Motor neuron (in vitro differentiated cells): ENCODE measurements at regions not wholly inside any gene's neighbourhood (a gene's known extent, or its start where the extent isn't known, plus 50 kb on each side); places are given as distances from the start of the nearest gene placed in this dataset.

Experiments used
- ATAC-seq, 8 experiments: fragments of 200-7000 bp; cut with Tn5 transposase; replicated peaks in 6 of 8; 2 replicates each; pipeline ENCODE4 v1.8.0; 2021; ENCODE audit warnings: mild to moderate bottlenecking in 8 of 8, moderate library complexity in 8 of 8
- H3K27ac ChIP-seq, 2 donors: fragments of 250-450 bp; sonication (Bioruptor Pico); 2 replicates each; pipeline ENCODE4 v1.9.0; 2021; ENCODE audit warnings: antibody characterized with exemption in 2 of 2, mild to moderate bottlenecking in 2 of 2, moderate library complexity in 1 of 2
- H3K4me1 ChIP-seq, 2 donors: fragments of 250-450 bp; sonication (Bioruptor Pico); replicated peaks in 1 of 2; 2 replicates each; pipeline ENCODE4 v1.6.1; 2021; ENCODE audit warnings: antibody characterized with exemption in 2 of 2, mild to moderate bottlenecking in 2 of 2, moderate library complexity in 1 of 2
- H3K4me3 ChIP-seq, 5 donors: fragments of 250-450 bp; sonication (Bioruptor Pico); 2 replicates each; pipeline ENCODE4 v1.9.0; 2021; ENCODE audit warnings: antibody characterized with exemption in 5 of 5, mild to moderate bottlenecking in 5 of 5, moderate library complexity in 4 of 5
- WGBS, 10 experiments: fragments of 450-650 bp; shearing (Covaris generic); methylation state at CpG; one replicate each; pipeline ENCODE4 v1.0.0; 2022; 5-methylcytosine and 5-hydroxymethylcytosine counted together
- in situ Hi-C, 9 experiments: fragments of 400-800 bp; cut with MboI; loops; one replicate each; pipeline ENCODE4 v1.15.0; 2021; ENCODE audit warnings: low sequenced_read_pairs in 9 of 9, low pct_unique_long_range_greater_than_20kb in 2 of 9; ENCODE audit not compliant: unreplicated experiment in 9 of 9

DNA sequence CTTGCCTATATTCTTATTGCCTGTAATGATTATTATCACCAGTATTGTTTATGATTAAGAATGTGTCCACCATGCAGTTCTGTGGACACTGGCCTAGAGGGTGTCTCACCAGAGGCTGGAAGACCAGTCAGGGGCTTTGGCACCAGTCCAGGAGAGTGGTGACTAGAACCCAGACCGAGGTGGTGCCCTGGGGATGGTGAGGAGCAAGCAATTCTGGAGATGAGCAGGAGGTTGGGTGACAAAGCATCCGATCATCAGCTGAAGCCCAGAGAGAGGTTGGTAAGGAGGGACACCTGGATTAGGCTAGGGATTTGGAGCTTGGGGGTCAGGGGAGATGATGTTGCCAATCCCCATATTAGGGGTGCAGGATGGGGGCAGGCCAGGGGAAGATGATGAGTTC, 124.4 kb downstream of the EMX2 start:
- Histone ChIP-seq H3K27ac (no peak overlapping the region), H3K4me3 (no peak overlapping the region), H3K4me1 (peaks cover 3% of the 10 kb centered on the region in 2 donors)
- ATAC-seq, result no peak
- in situ Hi-C loops, result no loop called here
- WGBS, 10 experiments, result 57 to 100% (median 72%) methylated on average over 1 to 2 of the region's 2 CpGs; no CpG with 5 or more reads in 4 of the 10 experiments

DNA sequence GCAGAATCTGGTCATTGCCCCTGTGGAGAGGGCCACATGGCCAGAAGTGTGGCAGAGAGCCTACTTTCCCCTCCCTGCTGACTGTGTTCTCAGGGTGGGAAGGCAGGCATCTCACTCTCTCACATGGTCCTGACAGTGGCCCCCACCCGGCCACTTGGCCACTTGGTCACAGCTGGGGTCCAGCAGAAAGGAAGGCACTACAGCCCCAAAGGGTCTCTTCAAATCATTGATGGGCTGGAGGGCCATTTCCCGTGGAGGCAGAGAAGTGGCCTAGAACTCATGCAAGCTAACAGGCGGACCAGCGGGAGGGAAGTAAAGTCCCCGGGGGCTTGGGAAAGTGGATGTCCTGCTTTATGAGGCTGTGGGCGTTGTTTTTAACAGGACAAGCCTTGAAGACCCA, 125.3 kb downstream of the EMX2 start:
- Histone ChIP-seq H3K4me3 (no peak overlapping the region), H3K27ac (no peak overlapping the region), H3K4me1 (peaks cover 3% of the 10 kb centered on the region in 2 donors)
- 83 to 100% (median 88%) methylated on average over 1 to 6 of the region's 6 CpGs; no CpG with 5 or more reads in 2 of the 10 experiments for WGBS, 10 experiments
- no peak for ATAC-seq
- in situ Hi-C loops, result no loop called here

DNA sequence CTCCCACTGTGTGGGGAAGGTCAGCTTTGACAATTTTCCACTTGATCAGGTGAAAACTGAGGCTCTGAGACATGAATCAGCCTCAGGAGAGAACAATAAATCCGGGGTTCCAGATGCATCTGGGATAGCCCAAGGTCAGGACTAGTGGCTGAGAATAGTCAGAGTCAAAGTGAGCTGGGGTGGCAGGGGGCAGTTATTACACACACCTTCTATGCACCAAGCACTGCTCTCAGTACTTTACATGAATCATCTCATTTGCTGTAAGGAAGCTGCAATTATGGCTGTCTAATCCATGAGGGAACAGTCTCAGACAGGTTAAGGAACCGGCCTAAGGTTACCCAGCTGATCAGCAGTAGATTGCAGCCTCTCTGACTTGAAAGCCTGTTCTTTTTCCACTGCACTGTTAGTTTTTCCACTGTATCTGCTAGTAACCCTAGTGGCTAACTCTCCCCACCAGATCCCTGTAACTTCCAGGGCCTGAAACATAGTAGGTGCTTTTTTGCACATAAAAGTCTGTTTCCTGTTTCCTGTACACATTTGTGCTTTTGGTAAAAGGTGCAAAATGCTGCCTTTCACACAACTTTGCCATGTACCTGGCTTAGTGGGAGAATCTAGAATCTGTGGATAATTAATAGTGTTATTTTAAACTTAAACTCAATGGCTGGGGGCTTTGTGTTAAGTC, 125.9 kb downstream of the EMX2 start:
- WGBS, 10 experiments, result 0 to 100% (median 87%) methylated on average over 1 to 2 of the region's 2 CpGs; no CpG with 5 or more reads in 4 of the 10 experiments
- Histone ChIP-seq H3K4me1 (peaks cover 3% of the 10 kb centered on the region in 2 donors), H3K4me3 (no peak overlapping the region), H3K27ac (no peak overlapping the region)
- peak in 3 of 8 experiments; percentile 44 to 74 (median 46) for ATAC-seq
- in situ Hi-C loops, result no loop called here

DNA sequence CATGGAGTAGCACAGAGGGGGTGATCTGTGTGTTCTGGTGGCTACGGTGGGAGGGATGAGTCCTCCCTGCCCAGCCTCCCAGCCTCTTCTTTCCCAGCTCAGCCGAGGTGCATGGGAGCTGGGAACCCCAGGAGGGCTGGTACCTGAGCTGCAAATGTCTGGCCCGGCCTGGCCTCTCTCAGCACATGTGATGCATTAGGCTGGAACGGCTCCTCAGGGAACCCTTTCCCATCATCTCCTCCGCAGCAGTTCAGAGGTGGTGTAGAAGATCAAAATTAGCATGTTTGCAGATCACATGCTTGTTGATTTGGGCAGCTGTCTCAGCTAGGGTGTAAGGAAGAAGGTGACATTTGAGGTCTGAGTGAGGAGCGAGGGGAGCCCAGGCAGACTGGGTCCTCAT, 126.6 kb downstream of the EMX2 start:
- Histone ChIP-seq H3K4me1 (peaks cover 0 to 4% of the 10 kb centered on the region in 2 donors), H3K27ac (no peak overlapping the region), H3K4me3 (no peak overlapping the region)
- WGBS, 10 experiments, result 65 to 100% (median 83%) methylated on average over 1 to 2 of the region's 6 CpGs; no CpG with 5 or more reads in 6 of the 10 experiments
- ATAC-seq, result peak in 3 of 8 experiments; percentile 49 to 79 (median 59)
- in situ Hi-C loops, result no loop called here

DNA sequence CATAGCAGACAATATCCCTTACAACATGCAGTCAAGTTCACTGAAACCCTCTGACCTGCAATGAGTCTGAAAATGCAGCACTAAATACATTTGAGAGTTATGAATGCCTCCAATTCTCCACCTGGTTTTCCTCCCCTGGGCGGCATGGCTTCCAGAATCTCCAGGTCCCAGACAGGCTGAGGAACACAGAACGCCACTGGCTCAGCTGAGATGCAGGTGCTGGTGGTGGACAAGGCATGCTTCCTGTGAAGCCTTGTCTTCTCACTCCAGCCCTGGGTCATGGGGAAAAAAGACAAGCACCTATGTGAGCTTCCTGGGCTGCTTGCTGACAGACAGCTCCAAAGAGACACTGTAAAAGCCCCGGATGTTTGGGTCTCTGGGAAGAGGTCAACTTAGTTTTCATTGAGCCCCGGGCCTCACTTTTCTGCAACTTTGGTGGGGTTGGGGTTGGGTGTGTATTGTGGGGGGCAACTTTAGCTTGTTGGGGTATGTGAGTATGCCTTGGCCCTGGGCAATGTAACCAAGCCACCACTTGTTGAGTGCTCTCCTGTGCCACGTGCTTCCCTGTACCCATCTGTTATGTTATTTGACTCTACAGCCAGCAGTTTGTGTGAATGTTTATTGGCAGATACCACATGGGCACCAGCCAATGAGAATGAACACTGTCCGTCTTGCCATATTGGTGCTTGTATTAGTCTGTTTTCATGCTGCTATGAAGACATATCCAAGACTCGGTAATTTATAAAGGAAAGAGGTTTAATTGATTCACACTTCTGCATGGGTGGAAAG, 127.8 kb downstream of the EMX2 start:
- Histone ChIP-seq H3K4me1 (peaks cover 3 to 15% of the 10 kb centered on the region in 2 donors), H3K4me3 (no peak overlapping the region), H3K27ac (no peak overlapping the region)
- ATAC-seq, result no peak
- 60 to 100% (median 89%) methylated on average over 1 to 5 of the region's 7 CpGs for WGBS, 10 experiments
- in situ Hi-C loops, result no loop called here

DNA sequence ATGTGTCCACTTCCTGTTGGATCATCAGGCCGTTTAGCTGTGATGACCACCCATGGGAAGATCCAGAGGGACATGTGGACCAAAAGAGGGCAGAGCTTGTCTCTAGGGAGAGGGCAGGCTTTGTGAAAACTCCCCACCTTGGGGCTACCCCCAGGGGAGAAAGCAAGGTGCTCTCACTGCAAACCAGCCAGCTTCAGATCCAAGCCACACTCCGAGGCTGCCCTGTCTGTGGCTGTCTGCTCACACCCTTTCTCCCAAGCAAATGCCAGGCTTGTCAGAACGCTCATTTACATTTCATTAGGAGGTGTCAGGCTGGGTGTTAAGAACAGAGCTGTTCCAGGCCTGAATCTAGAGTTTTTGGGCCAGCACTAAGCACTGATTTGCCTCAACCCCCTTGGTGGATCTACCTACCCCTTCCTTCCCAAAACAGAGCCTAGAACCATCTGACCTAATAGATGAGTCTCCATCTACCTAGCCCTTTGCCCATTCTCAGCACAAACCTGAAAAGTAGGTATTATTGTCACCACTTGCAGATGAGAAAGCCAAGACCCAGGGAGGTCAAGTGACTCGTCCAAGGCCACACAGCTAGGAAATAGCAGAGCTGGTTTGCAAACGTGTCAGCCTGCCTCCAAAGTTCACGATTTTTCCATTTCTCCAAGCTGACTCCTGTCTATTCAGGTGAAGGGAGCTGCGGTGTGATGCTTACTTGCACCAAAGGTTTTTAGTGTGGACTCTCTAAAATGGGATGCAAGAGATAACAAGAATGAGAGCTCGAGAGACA, 130.9 kb downstream of the EMX2 start:
- ATAC-seq, result no peak
- WGBS, 10 experiments, result 50 to 100% (median 75%) methylated on average over 1 to 6 of the region's 8 CpGs; no CpG with 5 or more reads in 1 of the 10 experiments
- no peak overlapping the region for H3K27ac ChIP-seq
- H3K4me3 ChIP-seq, result no peak overlapping the region
- peaks cover 15 to 38% of the 10 kb centered on the region in 2 donors for H3K4me1 ChIP-seq
- in situ Hi-C loops, result no loop called here

DNA sequence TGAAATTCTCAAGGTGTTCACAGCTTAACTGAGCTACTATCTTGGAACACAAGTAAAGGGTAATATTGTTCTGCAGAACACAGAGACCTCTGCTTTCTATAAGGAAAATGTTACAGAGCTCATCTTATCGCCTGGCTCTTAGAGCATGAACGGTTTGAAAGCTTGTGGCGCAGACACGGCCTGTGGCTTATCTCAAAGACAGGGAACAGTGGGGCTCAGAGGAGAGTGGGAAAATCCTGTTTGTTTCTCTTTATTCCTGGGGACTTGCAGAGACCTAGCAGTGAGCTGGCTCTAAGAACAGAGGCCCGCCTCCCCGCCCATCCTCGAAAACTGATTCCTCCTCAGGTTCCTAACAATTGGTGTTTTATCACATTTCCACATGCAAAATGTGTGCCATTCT, 131.7 kb downstream of the EMX2 start:
- ATAC-seq, result no peak
- peaks cover 15 to 40% of the 10 kb centered on the region in 2 donors for H3K4me1 ChIP-seq
- in situ Hi-C loops, result no loop called here
- H3K27ac ChIP-seq, result no peak overlapping the region
- no peak overlapping the region for H3K4me3 ChIP-seq
- 68 to 98% (median 95%) methylated on average over 3 to 7 of the region's 7 CpGs; no CpG with 5 or more reads in 3 of the 10 experiments for WGBS, 10 experiments

DNA sequence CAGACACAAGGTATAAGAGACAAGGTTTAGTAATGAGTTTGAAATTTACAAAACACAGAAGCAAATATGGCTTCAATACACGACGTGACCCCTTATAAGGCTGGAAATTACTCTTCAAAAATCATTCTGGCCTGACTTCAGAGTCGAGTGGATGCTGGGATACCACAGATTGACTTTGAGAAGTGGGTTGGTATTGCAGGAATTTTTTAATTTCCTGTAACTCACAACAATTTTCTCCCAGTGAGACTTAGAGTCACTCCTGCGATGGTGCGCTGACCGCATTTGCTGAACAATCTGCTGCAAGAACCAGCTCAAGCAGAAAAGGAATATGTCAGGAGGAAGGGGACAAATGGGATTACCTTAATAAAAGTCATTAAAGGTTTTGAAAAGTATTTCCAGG, 132.1 kb downstream of the EMX2 start:
- H3K4me3 ChIP-seq, result no peak overlapping the region
- 76 to 95% (median 85%) methylated on average over 2 to 6 of the region's 6 CpGs; no CpG with 5 or more reads in 1 of the 10 experiments for WGBS, 10 experiments
- peaks cover 15 to 37% of the 10 kb centered on the region in 2 donors for H3K4me1 ChIP-seq
- no peak overlapping the region for H3K27ac ChIP-seq
- ATAC-seq, result no peak
- in situ Hi-C loops, result loop anchor here in 1 of 9 experiments (25.0 kb wide), 1 partner anchor 563 kb away; no protein-coding TSS in a partner anchor

DNA sequence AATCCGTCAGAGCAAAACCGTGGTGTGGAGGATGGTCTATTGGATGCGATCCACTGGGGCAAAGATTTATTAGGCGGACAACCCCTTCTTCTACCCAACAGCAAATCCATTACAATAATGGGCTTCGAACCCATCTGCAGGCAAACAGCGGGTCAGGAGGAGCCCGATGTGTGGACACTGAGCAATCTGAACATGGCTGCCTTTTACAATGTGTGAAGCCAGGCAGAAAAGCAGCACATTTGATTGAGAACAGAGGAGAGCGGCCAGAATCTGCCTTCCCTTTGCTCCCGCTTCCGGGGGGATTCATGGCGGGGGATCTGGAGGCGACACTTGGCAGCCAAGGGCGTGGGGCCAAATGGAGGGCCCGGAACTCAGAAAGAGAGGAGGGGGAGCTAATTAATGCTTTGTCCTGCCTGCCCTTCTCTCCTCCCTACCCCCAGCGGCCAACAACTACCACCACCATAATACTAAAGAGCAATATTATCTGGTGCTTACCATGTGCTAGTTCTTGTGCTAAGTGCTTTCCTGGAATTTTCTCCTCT, 133.0 kb downstream of the EMX2 start:
- peaks cover 15 to 37% of the 10 kb centered on the region in 2 donors for H3K4me1 ChIP-seq
- H3K4me3 ChIP-seq, result no peak overlapping the region
- H3K27ac ChIP-seq, result peak overlapping the region; percentile 7 to 60
- WGBS, 10 experiments, result 10 to 97% (median 70%) methylated on average over 2 to 12 of the region's 15 CpGs; no CpG with 5 or more reads in 2 of the 10 experiments
- ATAC-seq, result peak in 4 of 8 experiments; percentile 44 to 84 (median 80)
- in situ Hi-C loops, result loop anchor here in 1 of 9 experiments (25.0 kb wide), 1 partner anchor 562 kb away; no protein-coding TSS in a partner anchor

DNA sequence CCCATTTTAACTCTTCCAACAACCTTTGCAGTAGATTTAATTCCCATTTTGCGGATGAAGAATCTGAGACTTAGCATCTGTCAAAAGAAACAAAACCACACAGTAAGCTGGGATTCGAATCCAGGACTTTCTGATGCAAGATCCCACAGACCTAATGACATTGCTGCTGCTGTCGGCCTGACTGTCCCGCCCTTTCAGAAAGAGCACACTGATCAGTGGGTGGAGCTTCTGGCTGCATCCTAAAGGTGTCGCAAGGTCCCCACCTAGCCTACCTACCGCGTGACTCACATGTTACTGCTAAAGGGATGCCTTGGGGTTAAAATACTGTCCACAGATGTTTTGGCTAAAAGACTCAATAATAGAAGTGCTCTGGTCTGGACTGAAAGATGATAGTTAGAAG, 134.7 kb downstream of the EMX2 start:
- no peak for ATAC-seq
- Histone ChIP-seq H3K27ac (no peak overlapping the region), H3K4me3 (no peak overlapping the region), H3K4me1 (peaks cover 15 to 37% of the 10 kb centered on the region in 2 donors)
- WGBS, 10 experiments, result 52 to 100% (median 94%) methylated on average over 1 to 6 of the region's 7 CpGs
- in situ Hi-C loops, result loop anchor here in 1 of 9 experiments (25.0 kb wide), 1 partner anchor 560 kb away; no protein-coding TSS in a partner anchor

DNA sequence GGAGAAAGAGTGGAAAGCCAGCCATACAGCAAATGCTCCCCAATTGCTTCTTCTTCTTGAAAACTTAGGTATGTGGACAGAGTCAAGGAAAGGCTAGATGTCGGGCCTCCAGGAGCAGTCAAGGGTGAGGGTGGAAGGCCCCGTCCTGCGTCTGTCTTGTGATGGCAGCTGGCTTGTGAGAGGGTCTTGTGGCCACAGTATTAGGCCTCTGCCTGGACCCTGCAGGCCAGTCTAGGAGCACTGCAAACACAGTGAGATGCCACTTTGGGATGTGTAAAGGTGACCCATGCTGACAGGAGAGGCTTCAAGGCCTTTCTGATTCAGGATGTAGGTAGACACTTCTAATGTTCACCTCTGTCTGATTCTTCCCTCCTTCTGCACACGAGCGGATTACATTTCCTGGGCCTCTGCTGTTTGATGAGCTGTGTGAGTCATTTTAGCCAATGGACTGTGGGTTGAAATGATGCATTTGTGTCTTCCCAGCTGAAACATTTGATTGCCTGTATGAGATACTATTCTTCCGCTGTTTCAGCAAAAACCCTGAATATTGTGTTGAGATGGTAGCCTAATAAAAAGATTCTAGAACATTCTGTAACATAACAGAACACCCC, 135.4 kb downstream of the EMX2 start:
- H3K27ac ChIP-seq, result no peak overlapping the region
- H3K4me1 ChIP-seq, result peaks cover 15 to 37% of the 10 kb centered on the region in 2 donors
- in situ Hi-C loops, result loop anchor here in 1 of 9 experiments (25.0 kb wide), 1 partner anchor 559 kb away; no protein-coding TSS in a partner anchor
- H3K4me3 ChIP-seq, result no peak overlapping the region
- 58 to 100% (median 100%) methylated on average over 1 to 5 of the region's 6 CpGs; no CpG with 5 or more reads in 5 of the 10 experiments for WGBS, 10 experiments
- peak in 7 of 8 experiments; percentile 25 to 82 (median 52) for ATAC-seq

DNA sequence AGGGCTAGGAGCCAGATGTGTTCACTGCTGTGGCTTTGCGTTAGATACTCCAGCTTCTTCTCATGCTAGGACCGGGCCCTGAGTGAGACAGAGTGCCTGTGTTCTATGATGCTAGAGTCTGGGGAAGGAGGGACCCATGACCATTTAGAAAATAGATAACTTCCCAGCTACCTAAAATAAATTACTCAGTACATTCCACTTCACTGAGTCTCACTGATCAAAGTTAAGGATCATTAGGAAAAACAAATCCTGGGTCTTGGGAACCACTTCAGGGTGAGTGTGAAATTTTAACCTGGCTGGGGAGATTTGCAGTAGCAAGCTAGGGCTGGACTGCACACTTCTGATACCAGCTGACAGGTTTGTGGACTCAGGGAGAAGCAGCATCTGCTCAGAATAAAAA, 138.1 kb downstream of the EMX2 start:
- Histone ChIP-seq H3K4me3 (no peak overlapping the region), H3K27ac (no peak overlapping the region), H3K4me1 (peaks cover 9 to 26% of the 10 kb centered on the region in 2 donors)
- ATAC-seq, result no peak
- in situ Hi-C loops, result loop anchor here in 1 of 9 experiments (10.0 to 25.0 kb wide), 2 partner anchors 146 to 557 kb away; no protein-coding TSS in a partner anchor
- 14 to 94% (median 70%) methylated on average over 1 to 2 of the region's 2 CpGs; no CpG with 5 or more reads in 6 of the 10 experiments for WGBS, 10 experiments
